IPS-15b (cell line): ENCODE measurements at regions not wholly inside any gene's neighbourhood (a gene's known extent, or its start where the extent isn't known, plus 50 kb on each side); places are given as distances from the start of the nearest gene placed in this dataset.

ENCODE experiments used
- H3K27me3 ChIP-seq: one replicate; pipeline ENCODE4 v1.6.1; 2013; ENCODE audit warnings: low read length; ENCODE audit not compliant: control insufficient read depth, insufficient read depth
- H3K36me3 ChIP-seq: one replicate; pipeline ENCODE4 v1.6.1; 2013; ENCODE audit warnings: low read length; ENCODE audit not compliant: control insufficient read depth, insufficient read depth
- H3K4me1 ChIP-seq: one replicate; pipeline ENCODE4 v1.6.1; 2013; ENCODE audit warnings: mild to moderate bottlenecking, low read length; ENCODE audit not compliant: control insufficient read depth, insufficient read depth
- H3K4me3 ChIP-seq: one replicate; pipeline ENCODE4 v1.5.1; 2013; ENCODE audit warnings: low read depth, low read length
- H3K9ac ChIP-seq: one replicate; pipeline ENCODE4 v1.6.1; 2013; ENCODE audit warnings: low read depth, mild to moderate bottlenecking, low read length
- H3K9me3 ChIP-seq: one replicate; pipeline ENCODE4 v1.6.1; 2013; ENCODE audit warnings: mild to moderate bottlenecking, low read length; ENCODE audit not compliant: control insufficient read depth, insufficient read depth

DNA sequence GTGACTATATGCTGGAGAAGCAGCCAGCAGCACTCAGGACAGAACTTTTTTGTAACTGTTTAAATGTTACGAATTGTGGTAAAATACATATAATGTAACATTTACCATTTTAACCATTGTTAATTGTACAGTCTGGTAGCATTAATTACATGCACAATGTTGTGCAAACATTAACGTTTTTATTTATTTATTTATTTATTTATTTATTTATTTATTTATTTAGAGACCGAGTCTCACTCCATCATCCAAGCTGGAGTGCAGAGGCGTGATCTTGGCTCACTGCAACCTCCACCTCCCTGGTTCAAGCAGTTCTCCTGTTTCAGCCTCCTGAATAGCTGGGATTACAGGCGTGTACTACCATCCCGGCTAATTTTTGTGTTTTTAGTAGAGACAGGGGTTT, 88.7 kb upstream of the TEX51 start:
- peaks cover 6% of the 10 kb centered on the region for H3K4me1 ChIP-seq
- H3K9ac ChIP-seq = no peak overlapping the region

DNA sequence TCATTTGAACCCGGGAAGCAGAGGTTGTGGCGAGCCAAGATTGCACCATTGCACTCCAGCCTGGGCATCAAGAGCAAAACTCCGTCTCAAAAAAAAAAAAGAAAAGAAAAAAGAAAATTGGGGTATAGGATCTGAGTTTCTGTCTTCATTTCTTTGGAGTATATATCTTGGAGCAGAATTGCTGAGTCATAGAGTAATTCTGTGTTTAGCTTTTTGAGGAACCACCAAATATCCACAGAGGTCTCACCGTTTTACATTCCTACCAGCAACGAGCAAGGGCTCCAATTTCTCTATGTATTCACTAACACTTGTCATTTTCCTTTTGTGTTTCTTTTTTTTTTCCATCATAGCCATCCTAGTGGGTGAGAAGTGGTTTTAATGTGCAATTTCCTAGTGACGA, 87.6 kb upstream of the TEX51 start:
- peaks cover 6% of the 10 kb centered on the region for H3K4me1 ChIP-seq
- H3K9me3 ChIP-seq = no peaks in the 10 kb centered on the region
- no peak overlapping the region for H3K4me3 ChIP-seq
- no peak overlapping the region for H3K9ac ChIP-seq
- no peaks in the 10 kb centered on the region for H3K27me3 ChIP-seq
- no peaks in the 10 kb centered on the region for H3K36me3 ChIP-seq

More for the DNA sequence above, 88.7 kb upstream of the TEX51 start:
- no peaks in the 10 kb centered on the region for H3K36me3 ChIP-seq
- no peaks in the 10 kb centered on the region for H3K9me3 ChIP-seq
- H3K4me3 ChIP-seq = no peak overlapping the region
- H3K27me3 ChIP-seq = no peaks in the 10 kb centered on the region

DNA sequence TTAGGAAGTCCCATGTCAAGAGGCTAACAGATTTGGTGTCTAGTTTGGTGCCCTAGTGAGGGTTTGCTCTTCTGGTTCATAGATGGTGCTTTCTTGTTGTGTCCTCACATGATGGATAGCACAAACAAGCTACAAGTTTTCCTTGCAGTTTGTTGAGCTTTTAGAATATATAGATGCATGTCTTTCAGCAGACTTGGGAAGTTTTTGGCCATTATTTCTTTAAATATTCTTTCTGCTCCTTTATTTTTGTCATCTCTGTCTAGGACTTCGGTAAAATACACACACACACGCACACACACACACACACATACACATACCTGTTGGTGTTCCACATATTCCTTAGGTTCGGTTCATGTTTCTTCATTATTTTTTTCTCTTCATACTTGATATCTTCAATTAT, 81.5 kb upstream of the TEX51 start:
- Histone ChIP-seq H3K9me3 (no peaks in the 10 kb centered on the region), H3K9ac (no peak overlapping the region), H3K36me3 (no peaks in the 10 kb centered on the region), H3K27me3 (no peaks in the 10 kb centered on the region), H3K4me3 (no peak overlapping the region), H3K4me1 (no peaks in the 10 kb centered on the region)

DNA sequence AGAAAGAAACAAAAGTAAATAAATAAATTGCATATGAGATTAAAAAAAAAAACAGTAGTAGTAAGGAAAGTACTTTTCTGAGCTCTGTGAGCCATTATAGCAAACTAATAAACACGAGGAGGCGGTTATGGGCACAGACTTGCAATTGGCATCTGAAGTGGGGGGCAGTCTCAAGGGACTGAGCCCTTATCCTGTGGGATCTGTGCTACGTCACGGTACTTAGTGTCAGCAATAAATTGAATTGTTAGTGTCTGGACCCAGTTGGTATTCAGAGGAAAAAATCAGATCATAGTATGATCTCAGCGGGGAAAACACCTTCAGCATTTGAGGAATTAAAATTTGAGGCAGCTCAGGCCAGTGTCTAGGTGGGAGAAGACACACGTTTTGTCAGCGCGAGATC, 76.6 kb upstream of the TEX51 start:
- Histone ChIP-seq H3K27me3 (no peaks in the 10 kb centered on the region), H3K9me3 (no peaks in the 10 kb centered on the region), H3K4me3 (no peak overlapping the region), H3K36me3 (no peaks in the 10 kb centered on the region), H3K9ac (no peak overlapping the region), H3K4me1 (no peaks in the 10 kb centered on the region)

DNA sequence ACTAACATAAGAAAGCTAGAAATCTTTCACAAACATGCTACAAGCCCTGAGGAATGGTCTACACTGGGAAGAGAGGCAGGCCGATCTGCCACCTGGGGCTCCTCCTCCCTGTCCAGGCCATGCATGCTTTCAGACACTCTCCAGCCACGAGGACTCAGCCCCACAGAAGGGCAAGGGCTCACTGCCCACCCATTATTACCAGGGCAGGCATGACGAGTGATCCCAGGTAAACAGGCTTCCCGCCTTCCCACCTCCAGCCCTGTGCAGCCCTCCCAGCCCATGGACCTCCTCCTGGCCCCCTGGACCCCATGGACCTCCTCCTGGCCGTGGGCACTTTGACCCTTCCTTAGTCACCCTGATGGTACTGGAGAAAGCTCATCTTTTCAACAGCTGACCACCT, 75.8 kb upstream of the TEX51 start:
- H3K4me3 ChIP-seq = no peak overlapping the region
- H3K27me3 ChIP-seq = no peaks in the 10 kb centered on the region
- no peaks in the 10 kb centered on the region for H3K36me3 ChIP-seq
- H3K4me1 ChIP-seq = no peaks in the 10 kb centered on the region
- H3K9ac ChIP-seq = no peak overlapping the region
- H3K9me3 ChIP-seq = no peaks in the 10 kb centered on the region

DNA sequence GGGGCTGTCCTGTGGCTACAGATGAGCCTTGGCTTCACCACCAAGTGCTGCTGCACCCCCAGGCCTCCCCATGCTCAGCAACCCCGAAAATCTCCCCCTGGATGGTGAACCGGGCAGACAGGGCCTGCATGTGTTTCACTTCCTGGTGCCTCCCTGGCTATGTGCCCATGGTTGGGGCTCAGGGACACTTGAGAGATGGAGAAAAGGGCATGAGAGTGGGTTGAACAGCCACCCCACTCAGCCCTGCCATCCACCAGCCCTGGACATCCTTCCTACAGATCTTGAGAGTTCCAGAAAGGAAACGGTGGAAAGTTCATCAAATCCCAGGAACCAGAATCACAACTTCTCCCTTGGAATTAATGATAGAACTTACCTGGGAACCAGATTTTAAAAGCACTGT, 74.7 kb upstream of the TEX51 start:
- no peaks in the 10 kb centered on the region for H3K9me3 ChIP-seq
- no peak overlapping the region for H3K9ac ChIP-seq
- no peaks in the 10 kb centered on the region for H3K36me3 ChIP-seq
- H3K4me1 ChIP-seq = no peaks in the 10 kb centered on the region
- H3K27me3 ChIP-seq = no peaks in the 10 kb centered on the region
- no peak overlapping the region for H3K4me3 ChIP-seq

DNA sequence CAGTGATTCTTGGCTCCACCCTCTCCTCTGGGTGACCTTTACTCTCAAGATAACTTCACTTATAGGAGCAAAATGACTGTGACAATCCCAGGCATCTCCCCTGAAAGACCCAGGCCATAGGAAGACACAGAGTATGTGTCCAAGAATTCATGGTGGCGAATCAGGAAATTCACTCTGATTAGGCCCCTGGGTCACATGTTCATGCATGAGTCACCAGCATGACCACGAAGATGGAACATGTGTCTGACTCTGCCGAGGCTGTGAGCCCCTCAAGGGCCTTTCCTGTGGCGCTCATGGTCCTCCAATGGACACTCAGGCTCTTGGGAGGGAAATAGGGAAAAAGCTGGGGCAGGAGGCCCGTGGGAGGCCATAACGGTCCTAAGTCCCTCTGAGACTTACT, 74.0 kb upstream of the TEX51 start:
- Histone ChIP-seq H3K9me3 (no peaks in the 10 kb centered on the region), H3K4me3 (no peak overlapping the region), H3K27me3 (no peaks in the 10 kb centered on the region), H3K4me1 (no peaks in the 10 kb centered on the region), H3K9ac (no peak overlapping the region), H3K36me3 (no peaks in the 10 kb centered on the region)

DNA sequence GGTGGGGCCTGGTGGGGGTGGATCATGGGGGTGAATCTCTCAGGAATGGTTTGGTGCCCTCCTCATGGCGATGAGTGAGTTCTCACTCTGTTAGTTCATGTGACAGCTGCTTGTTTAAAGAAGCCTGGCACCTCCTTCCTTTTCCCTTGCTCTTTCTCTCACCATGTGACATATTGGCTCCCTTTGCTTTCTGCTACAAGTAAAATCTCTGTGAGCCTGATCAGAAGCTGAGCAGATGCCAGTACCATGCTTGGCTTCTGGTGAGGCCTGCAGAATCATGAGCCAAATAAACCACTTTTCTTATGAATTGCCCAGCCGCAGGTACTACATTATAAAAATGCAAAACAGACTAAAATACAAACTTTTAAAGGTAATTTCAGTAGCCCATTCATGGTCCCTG, 73.4 kb upstream of the TEX51 start:
- H3K27me3 ChIP-seq = no peaks in the 10 kb centered on the region
- H3K4me1 ChIP-seq = no peaks in the 10 kb centered on the region
- H3K36me3 ChIP-seq = no peaks in the 10 kb centered on the region
- H3K4me3 ChIP-seq = no peak overlapping the region
- H3K9me3 ChIP-seq = no peaks in the 10 kb centered on the region
- no peak overlapping the region for H3K9ac ChIP-seq

DNA sequence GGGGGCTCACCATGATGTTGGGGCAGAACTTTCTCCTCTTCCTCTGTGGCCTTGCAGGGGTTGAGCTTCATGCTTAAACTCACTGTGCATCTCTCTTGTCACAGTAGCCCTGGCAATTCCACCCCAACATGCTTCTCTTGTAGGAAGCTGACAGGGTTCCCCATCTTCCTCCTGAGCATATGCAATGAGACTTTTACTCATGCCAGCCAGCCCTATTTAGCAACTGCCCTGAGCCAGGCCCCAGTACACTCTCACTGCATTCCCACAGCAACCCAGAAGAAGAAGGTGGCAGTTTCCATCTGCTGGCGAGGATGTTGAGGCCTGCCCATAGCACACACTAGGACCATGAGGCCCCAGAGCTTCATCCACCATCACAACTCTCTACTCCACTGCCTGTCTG, 72.2 kb upstream of the TEX51 start:
- no peaks in the 10 kb centered on the region for H3K9me3 ChIP-seq
- H3K4me3 ChIP-seq = no peak overlapping the region
- H3K4me1 ChIP-seq = no peaks in the 10 kb centered on the region
- H3K36me3 ChIP-seq = no peaks in the 10 kb centered on the region
- no peak overlapping the region for H3K9ac ChIP-seq
- H3K27me3 ChIP-seq = no peaks in the 10 kb centered on the region

DNA sequence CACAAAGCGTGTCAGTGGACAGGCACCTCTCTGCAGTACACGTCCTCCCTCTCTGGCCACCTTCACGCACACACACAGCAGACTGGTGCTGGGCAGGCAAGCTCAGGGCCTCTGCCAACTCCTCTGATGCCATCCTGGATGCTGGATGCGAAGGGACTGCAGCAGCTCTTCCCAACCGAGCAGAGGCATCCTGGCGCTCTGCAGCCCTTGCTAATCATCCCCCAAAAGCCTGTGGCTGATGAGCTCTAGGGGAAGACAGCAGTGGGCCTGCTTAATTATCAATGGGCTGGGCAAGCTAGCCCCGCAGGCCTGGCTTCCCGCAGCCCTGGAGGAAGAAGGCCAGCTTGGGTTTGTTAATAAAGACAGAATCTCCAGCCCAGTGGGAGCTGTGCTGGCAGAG, 71.3 kb upstream of the TEX51 start:
- Histone ChIP-seq H3K9ac (no peak overlapping the region), H3K4me1 (no peaks in the 10 kb centered on the region), H3K27me3 (no peaks in the 10 kb centered on the region), H3K9me3 (no peaks in the 10 kb centered on the region), H3K4me3 (no peak overlapping the region), H3K36me3 (no peaks in the 10 kb centered on the region)

DNA sequence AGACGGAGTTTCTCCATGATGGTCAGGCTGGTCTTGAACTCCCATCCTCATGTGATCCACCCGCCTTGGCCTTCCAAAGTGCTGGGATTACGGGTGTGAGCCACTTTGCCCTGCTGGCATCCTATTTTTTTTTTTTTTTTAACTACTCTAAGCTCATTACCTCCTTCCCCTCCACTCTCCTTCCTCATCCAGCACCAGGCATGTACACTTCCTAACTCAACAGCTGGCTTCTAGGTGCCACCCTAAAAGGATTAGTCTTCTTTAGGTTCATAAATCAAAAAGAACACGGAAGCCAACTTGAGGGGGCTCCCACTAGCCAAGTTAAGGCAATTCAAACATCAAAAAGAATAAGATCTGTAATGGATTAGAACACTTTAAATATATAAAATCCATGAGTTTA, 70.6 kb upstream of the TEX51 start:
- Histone ChIP-seq H3K4me3 (no peak overlapping the region), H3K9me3 (no peaks in the 10 kb centered on the region), H3K36me3 (no peaks in the 10 kb centered on the region), H3K9ac (no peak overlapping the region), H3K4me1 (no peaks in the 10 kb centered on the region), H3K27me3 (no peaks in the 10 kb centered on the region)

DNA sequence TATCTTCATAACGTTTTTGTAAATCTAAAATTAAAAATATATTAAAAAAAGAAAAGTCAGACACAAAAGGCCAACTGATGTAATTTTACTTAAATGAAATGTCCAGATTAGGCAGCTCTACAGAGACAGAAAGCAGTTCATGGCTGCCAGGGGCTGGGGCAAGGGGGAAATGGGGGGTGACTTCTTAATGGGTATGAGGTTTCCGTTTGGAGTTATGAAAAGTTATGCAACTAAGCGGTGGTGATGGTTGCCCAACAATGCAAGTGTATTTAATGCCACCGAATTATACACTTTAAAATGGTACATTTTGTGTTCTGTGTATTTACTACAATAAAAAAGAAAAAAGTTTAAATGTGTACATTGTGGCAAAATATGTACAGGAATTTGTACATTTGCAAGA, 70.2 kb upstream of the TEX51 start:
- H3K36me3 ChIP-seq = no peaks in the 10 kb centered on the region
- H3K4me3 ChIP-seq = no peak overlapping the region
- no peaks in the 10 kb centered on the region for H3K27me3 ChIP-seq
- H3K9ac ChIP-seq = no peak overlapping the region
- no peaks in the 10 kb centered on the region for H3K9me3 ChIP-seq
- H3K4me1 ChIP-seq = no peaks in the 10 kb centered on the region
